ENCODE measurements at regions not wholly inside any gene's neighbourhood (a gene's known extent, or its start where the extent isn't known, plus 50 kb on each side); places are given as distances from the start of the nearest gene placed in this dataset.
"Not testable (repeated sequence)": the region's sequence is repeated elsewhere in the genome, so short reads cannot be mapped to it uniquely, and the experiment has no call there.

- no peak overlapping the region for H3K4me3 ChIP-seq
- H3K36me3 ChIP-seq (ENCODE audit: low read depth): no peaks in the 10 kb centered on the region
- no peaks in the 10 kb centered on the region for H3K4me1 ChIP-seq (replicated peaks; ENCODE audit: insufficient read depth)
- H3K9me3 ChIP-seq (ENCODE audit: insufficient read depth, low read depth): no peaks in the 10 kb centered on the region
- intact Hi-C loops (cut with micrococcal nuclease; ENCODE audit: unreplicated experiment): loop anchor here (5.0 kb wide), 1 partner anchor 238 kb away; no protein-coding TSS in a partner anchor
- H3K27me3 ChIP-seq (ENCODE audit: insufficient read depth, low read depth): no peaks in the 10 kb centered on the region
- H3K27ac ChIP-seq: no peak overlapping the region
- TF ChIP-seq EZH2 (IDR thresholded peaks at IDR 0.05; ENCODE audit: low read depth) (no peak), CTCF (conservative IDR thresholded peaks at IDR 0.05) (peak; percentile 58)
- no peak overlapping the region for H3K4me2 ChIP-seq
- H4K20me1 ChIP-seq (ENCODE audit: insufficient read depth): no peaks in the 10 kb centered on the region
- ChIA-PET POLR2A (ENCODE audit: unreplicated experiment) (no interaction called here), CTCF (no interaction called here)
- no peaks in the 10 kb centered on the region for H3K79me2 ChIP-seq (ENCODE audit: low read depth)
- no peaks in the 10 kb centered on the region for H3F3A ChIP-seq (ENCODE audit: insufficient read depth, low read depth)
- no TSS peak for BruUV-seq (replicated peaks)
- H2AFZ ChIP-seq: no peak overlapping the region
- no peak for DNase-seq
- no peaks in the 10 kb centered on the region for H3K9me2 ChIP-seq (ENCODE audit: insufficient read depth)
These were observed 62.1 kb upstream of the LANCL3 start for GRCh38 chrX:37509349-37509748.

- H3K36me3 ChIP-seq (ENCODE audit: low read depth); DNase-seq; H4K20me1 ChIP-seq (ENCODE audit: insufficient read depth); H3K9me3 ChIP-seq (ENCODE audit: insufficient read depth, low read depth); H3K79me2 ChIP-seq (ENCODE audit: low read depth); CTCF ChIA-PET; H3K4me2 ChIP-seq; POLR2A ChIA-PET (ENCODE audit: unreplicated experiment); intact Hi-C loops (cut with micrococcal nuclease; ENCODE audit: unreplicated experiment); H3F3A ChIP-seq (ENCODE audit: insufficient read depth, low read depth); H3K27ac ChIP-seq; H3K9me2 ChIP-seq (ENCODE audit: insufficient read depth); H3K4me1 ChIP-seq (replicated peaks; ENCODE audit: insufficient read depth); H3K27me3 ChIP-seq (ENCODE audit: insufficient read depth, low read depth); H2AFZ ChIP-seq; H3K4me3 ChIP-seq; BruUV-seq (replicated peaks): not testable (repeated sequence)
These were observed 54.9 kb upstream of the LANCL3 start for GRCh38 chrX:37516512-37516911.

- POLR2A ChIA-PET (ENCODE audit: unreplicated experiment); H3F3A ChIP-seq (ENCODE audit: insufficient read depth, low read depth); H3K9me2 ChIP-seq (ENCODE audit: insufficient read depth); H3K27me3 ChIP-seq (ENCODE audit: insufficient read depth, low read depth); H3K36me3 ChIP-seq (ENCODE audit: low read depth); DNase-seq; CTCF ChIA-PET; H3K4me3 ChIP-seq; H2AFZ ChIP-seq; H3K9me3 ChIP-seq (ENCODE audit: insufficient read depth, low read depth); intact Hi-C loops (cut with micrococcal nuclease; ENCODE audit: unreplicated experiment); H3K27ac ChIP-seq; H3K79me2 ChIP-seq (ENCODE audit: low read depth); H3K4me1 ChIP-seq (replicated peaks; ENCODE audit: insufficient read depth); H3K4me2 ChIP-seq; H4K20me1 ChIP-seq (ENCODE audit: insufficient read depth); BruUV-seq (replicated peaks): not testable (repeated sequence)
These were observed 52.2 kb upstream of the LANCL3 start for GRCh38 chrX:37519261-37519660.

- H3F3A ChIP-seq (ENCODE audit: insufficient read depth, low read depth); H3K4me2 ChIP-seq; H3K4me3 ChIP-seq; H3K36me3 ChIP-seq (ENCODE audit: low read depth); H3K79me2 ChIP-seq (ENCODE audit: low read depth); BruUV-seq (replicated peaks); H3K9me3 ChIP-seq (ENCODE audit: insufficient read depth, low read depth); H3K27me3 ChIP-seq (ENCODE audit: insufficient read depth, low read depth); H3K4me1 ChIP-seq (replicated peaks; ENCODE audit: insufficient read depth); CTCF ChIA-PET; intact Hi-C loops (cut with micrococcal nuclease; ENCODE audit: unreplicated experiment); H3K9me2 ChIP-seq (ENCODE audit: insufficient read depth); H2AFZ ChIP-seq; H4K20me1 ChIP-seq (ENCODE audit: insufficient read depth): not testable (repeated sequence)
- POLR2A ChIA-PET (ENCODE audit: unreplicated experiment): interaction anchor here (0.7 kb wide), 1 partner anchor 1968 kb away, joined by 3 read pairs; no protein-coding TSS in a partner anchor
- peak; percentile 45 to 67 for DNase-seq
- peak overlapping the region; percentile 53; the same call in 1 of the 2 replicates for H3K27ac ChIP-seq
These were observed 50.5 kb upstream of the LANCL3 start for GRCh38 chrX:37520860-37521450.

Data from PC-9 (cell line).